ENCODE measurements at regions not wholly inside any gene's neighbourhood (a gene's known extent, or its start where the extent isn't known, plus 50 kb on each side); places are given as distances from the start of the nearest gene placed in this dataset.
"Not testable (repeated sequence)": the region's sequence is repeated elsewhere in the genome, so short reads cannot be mapped to it uniquely, and the experiment has no call there.

DNA sequence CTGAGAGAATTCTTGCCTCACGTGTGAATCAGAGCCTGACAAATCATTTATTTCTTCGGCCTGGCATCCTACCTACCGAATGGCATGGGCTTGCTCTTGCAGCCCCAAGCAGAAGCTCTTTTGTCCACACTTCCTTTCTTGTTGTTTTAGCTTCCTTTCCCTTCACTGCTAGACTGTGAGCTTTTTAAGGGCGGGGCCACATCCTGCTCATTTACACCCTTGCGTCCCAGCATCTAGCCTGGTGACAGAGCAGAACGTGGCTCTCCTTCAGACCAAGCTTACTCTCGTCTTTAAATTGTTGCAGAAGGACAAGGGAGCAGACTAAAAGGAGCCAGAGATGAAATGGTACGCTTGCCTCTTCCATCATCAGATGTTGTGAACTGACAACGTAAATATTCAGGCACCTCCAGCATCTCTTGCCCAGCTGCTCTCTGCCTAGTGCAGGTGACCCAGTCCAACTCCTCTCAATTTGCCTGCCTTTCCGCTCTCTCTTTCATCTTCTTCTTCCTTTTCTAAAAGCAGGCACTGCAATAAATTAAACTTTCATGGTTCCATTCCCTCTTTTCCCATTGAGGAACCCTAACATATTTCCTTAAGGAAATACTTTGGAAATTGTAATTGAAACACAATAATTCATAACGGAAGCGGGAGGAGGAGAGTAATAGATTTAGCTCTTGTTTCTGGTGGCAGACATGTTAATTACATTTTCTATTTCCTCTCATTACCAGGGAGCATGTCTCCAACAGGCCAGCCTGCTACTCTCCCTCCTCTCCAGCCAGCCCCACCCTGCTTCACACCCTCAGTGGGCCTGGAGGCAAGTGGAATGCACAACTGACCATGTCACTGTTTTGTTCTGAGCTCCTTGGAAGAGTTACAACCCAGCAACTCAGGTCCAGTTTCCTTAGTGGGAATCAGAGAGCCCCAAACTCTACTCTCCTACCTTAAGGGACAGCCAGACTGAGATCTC, 228.1 kb upstream of the TRIB2 start:
- DNase-seq (ENCODE audit: low spot score), result peak; percentile 27
- no peak overlapping the region for H3K27ac ChIP-seq (ENCODE audit: low read depth, low read length, poor library complexity, severe bottlenecking)

DNA sequence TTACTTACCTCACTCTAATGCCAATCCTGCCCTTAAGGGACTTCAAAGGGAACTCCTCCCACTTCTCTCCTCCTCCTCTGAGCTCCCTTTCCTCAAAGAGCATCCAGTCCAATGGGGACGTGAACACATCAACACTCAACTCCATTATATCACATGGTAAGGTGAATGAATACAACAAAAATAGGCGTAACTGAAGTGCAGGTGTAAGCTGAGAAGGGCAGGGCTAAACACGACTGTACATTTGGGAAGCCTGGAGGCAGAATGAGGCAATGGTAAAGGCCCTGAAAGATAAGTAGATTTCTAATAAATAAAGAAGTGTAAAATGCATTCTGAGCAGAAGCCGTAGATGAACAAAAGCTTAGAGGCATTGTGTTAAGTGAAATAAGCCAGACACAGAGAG, 226.1 kb upstream of the TRIB2 start:
- no peak overlapping the region for H3K27ac ChIP-seq (ENCODE audit: low read depth, low read length, poor library complexity, severe bottlenecking)
- no peak for DNase-seq (ENCODE audit: low spot score)
- H2AFZ ChIP-seq (ENCODE audit: low read length), result no peak overlapping the region
- H3K9me2 ChIP-seq (ENCODE audit: insufficient read depth, low read length), result no peaks in the 10 kb centered on the region
- no peak overlapping the region for H3K4me3 ChIP-seq (ENCODE audit: low read depth, low read length, poor library complexity, severe bottlenecking)
- H3K36me3 ChIP-seq (ENCODE audit: insufficient read depth, low read length), result no peaks in the 10 kb centered on the region
- no TSS peak for BruUV-seq (replicated peaks)
- CTCF ChIA-PET (ENCODE audit: unreplicated experiment), result interaction anchor here (0.8 kb wide), 1 partner anchor 10 kb away, joined by 4 read pairs; no protein-coding TSS in a partner anchor
- H3K4me1 ChIP-seq (ENCODE audit: insufficient read depth, low read length, poor library complexity, severe bottlenecking), result peaks cover 19% of the 10 kb centered on the region
- intact Hi-C loops (cut with micrococcal nuclease; ENCODE audit: unreplicated experiment), result no loop called here
- no peak overlapping the region for H3K4me2 ChIP-seq (ENCODE audit: low read length)
- H3K9me3 ChIP-seq (ENCODE audit: low read length), result no peaks in the 10 kb centered on the region
- POLR2A ChIA-PET, result interaction anchor here (0.6 to 1.0 kb wide), 2 partner anchors 44 to 420 kb away, joined by 3 read pairs; no protein-coding TSS in a partner anchor
- no peaks in the 10 kb centered on the region for H3K79me2 ChIP-seq (ENCODE audit: insufficient read depth, low read depth, low read length)
- TF ChIP-seq, protein P1, sequence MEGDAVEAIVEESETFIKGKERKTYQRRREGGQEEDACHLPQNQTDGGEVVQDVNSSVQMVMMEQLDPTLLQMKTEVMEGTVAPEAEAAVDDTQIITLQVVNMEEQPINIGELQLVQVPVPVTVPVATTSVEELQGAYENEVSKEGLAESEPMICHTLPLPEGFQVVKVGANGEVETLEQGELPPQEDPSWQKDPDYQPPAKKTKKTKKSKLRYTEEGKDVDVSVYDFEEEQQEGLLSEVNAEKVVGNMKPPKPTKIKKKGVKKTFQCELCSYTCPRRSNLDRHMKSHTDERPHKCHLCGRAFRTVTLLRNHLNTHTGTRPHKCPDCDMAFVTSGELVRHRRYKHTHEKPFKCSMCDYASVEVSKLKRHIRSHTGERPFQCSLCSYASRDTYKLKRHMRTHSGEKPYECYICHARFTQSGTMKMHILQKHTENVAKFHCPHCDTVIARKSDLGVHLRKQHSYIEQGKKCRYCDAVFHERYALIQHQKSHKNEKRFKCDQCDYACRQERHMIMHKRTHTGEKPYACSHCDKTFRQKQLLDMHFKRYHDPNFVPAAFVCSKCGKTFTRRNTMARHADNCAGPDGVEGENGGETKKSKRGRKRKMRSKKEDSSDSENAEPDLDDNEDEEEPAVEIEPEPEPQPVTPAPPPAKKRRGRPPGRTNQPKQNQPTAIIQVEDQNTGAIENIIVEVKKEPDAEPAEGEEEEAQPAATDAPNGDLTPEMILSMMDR (conservative IDR thresholded peaks at IDR 0.05; ENCODE audit: low read length), result no peak
- no peak for TF ChIP-seq EZH2phosphoT487 (IDR thresholded peaks at IDR 0.05; ENCODE audit: borderline replicate concordance, low read depth, low read length)
- H4K20me1 ChIP-seq (ENCODE audit: insufficient read depth, low read length), result no peaks in the 10 kb centered on the region

More for the DNA sequence above, 228.1 kb upstream of the TRIB2 start:
- peak overlapping the region; percentile 38; the same call in 1 of the 2 replicates for H3K4me2 ChIP-seq (ENCODE audit: low read length)
- intact Hi-C loops (cut with micrococcal nuclease; ENCODE audit: unreplicated experiment), result no loop called here
- H3K9me3 ChIP-seq (ENCODE audit: low read length), result no peaks in the 10 kb centered on the region
- H3K9me2 ChIP-seq (ENCODE audit: insufficient read depth, low read length), result no peaks in the 10 kb centered on the region
- no peaks in the 10 kb centered on the region for H4K20me1 ChIP-seq (ENCODE audit: insufficient read depth, low read length)
- no peaks in the 10 kb centered on the region for H3K36me3 ChIP-seq (ENCODE audit: insufficient read depth, low read length)
- TF ChIP-seq, protein P1 (conservative IDR thresholded peaks at IDR 0.05; ENCODE audit: low read length), result no peak
- no peak for TF ChIP-seq EZH2phosphoT487 (IDR thresholded peaks at IDR 0.05; ENCODE audit: borderline replicate concordance, low read depth, low read length)
- POLR2A ChIA-PET, result interaction anchor here (0.5 to 1.7 kb wide), 4 partner anchors 9 to 21 kb away, joined by 3 to 5 read pairs (median 3); no protein-coding TSS in a partner anchor
- BruUV-seq (replicated peaks), result no TSS peak
- H3K4me3 ChIP-seq (ENCODE audit: low read depth, low read length, poor library complexity, severe bottlenecking), result no peak overlapping the region
- no peak overlapping the region; the same call in 1 of the 2 replicates for H2AFZ ChIP-seq (ENCODE audit: low read length)
- CTCF ChIA-PET (ENCODE audit: unreplicated experiment), result no interaction called here
- no peaks in the 10 kb centered on the region for H3K79me2 ChIP-seq (ENCODE audit: insufficient read depth, low read depth, low read length)
- H3K4me1 ChIP-seq (ENCODE audit: insufficient read depth, low read length, poor library complexity, severe bottlenecking), result peaks cover 19% of the 10 kb centered on the region

DNA sequence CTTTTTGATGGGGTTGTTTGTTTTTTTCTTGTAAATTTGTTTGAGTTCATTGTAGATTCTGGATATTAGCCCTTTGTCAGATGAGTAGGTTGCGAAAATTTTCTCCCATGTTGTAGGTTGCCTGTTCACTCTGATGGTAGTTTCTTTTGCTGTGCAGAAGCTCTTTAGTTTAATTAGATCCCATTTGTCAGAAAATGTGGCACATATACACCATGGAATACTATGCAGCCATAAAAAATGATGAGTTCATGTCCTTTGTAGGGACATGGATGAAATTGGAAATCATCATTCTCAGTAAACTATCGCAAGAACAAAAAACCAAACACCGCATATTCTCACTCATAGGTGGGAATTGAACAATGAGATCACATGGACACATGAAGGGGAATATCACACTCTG, 224.4 kb upstream of the TRIB2 start:
- intact Hi-C loops (cut with micrococcal nuclease; ENCODE audit: unreplicated experiment), result not testable (repeated sequence)

More for the DNA sequence above, 224.4 kb upstream of the TRIB2 start:
- H3K79me2 ChIP-seq (ENCODE audit: insufficient read depth, low read depth, low read length); H3K9me3 ChIP-seq (ENCODE audit: low read length); H4K20me1 ChIP-seq (ENCODE audit: insufficient read depth, low read length); H3K4me2 ChIP-seq (ENCODE audit: low read length); BruUV-seq (replicated peaks); DNase-seq (ENCODE audit: low spot score); H3K27ac ChIP-seq (ENCODE audit: low read depth, low read length, poor library complexity, severe bottlenecking); H3K9me2 ChIP-seq (ENCODE audit: insufficient read depth, low read length); CTCF ChIA-PET (ENCODE audit: unreplicated experiment); H3K36me3 ChIP-seq (ENCODE audit: insufficient read depth, low read length); H3K4me3 ChIP-seq (ENCODE audit: low read depth, low read length, poor library complexity, severe bottlenecking); H2AFZ ChIP-seq (ENCODE audit: low read length): not testable (repeated sequence)
- POLR2A ChIA-PET, result interaction anchor here (0.6 to 0.9 kb wide), 2 partner anchors 12 to 56 kb away, joined by 3 read pairs; no protein-coding TSS in a partner anchor
- H3K4me1 ChIP-seq (ENCODE audit: insufficient read depth, low read length, poor library complexity, severe bottlenecking), result peaks cover 15% of the 10 kb centered on the region
